Heart right ventricle (tissue), 16 donors: ENCODE measurements at regions not wholly inside any gene's neighbourhood (a gene's known extent, or its start where the extent isn't known, plus 50 kb on each side); places are given as distances from the start of the nearest gene placed in this dataset.

Experiments
- ATAC-seq, 8 donors: fragments of 200-7000 bp; cut with Tn5 transposase; one replicate each; pipeline ENCODE4 v1.9.1; 2020; ENCODE audit warnings: mild to moderate bottlenecking in 8 of 8, moderate library complexity in 8 of 8, moderate number of reproducible peaks in 1 of 8
- DNase-seq, 2 donors: peaks; one replicate each; pipeline ENCODE4 v3.0.0-alpha.2; 2020
- H3K27ac ChIP-seq, 10 donors: fragments of 200-600 bp; sonication (generic) in 2 of 10; one replicate each; pipeline versions ENCODE4 v1.5.0 to v1.8.0; 2020 to 2022; ENCODE audit warnings: mild to moderate bottlenecking in 3 of 10
- H3K27me3 ChIP-seq, 7 donors: fragments of 200-600 bp; one replicate each; pipeline ENCODE4 v1.8.0; 2021 to 2022; ENCODE audit warnings: mild to moderate bottlenecking in 2 of 7
- H3K36me3 ChIP-seq, 9 donors: fragments of 200-600 bp; sonication (generic) in 1 of 9; one replicate each; pipeline versions ENCODE4 v1.5.0 to v1.8.0; 2020 to 2022; ENCODE audit warnings: mild to moderate bottlenecking in 2 of 9
- H3K4me1 ChIP-seq, 9 donors: fragments of 200-600 bp; sonication (generic) in 1 of 9; one replicate each; pipeline versions ENCODE4 v1.5.0 to v1.8.0; 2020 to 2022; ENCODE audit warnings: mild to moderate bottlenecking in 4 of 9
- H3K4me3 ChIP-seq, 10 donors: fragments of 200-600 bp; sonication (generic) in 2 of 10; one replicate each; pipeline versions ENCODE4 v1.5.0 to v1.8.0; 2020 to 2022; ENCODE audit warnings: mild to moderate bottlenecking in 7 of 10, moderate library complexity in 2 of 10
- H3K9me3 ChIP-seq, 11 donors: fragments of 200-600 bp in 10 of 11; sonication (generic) in 2 of 11; one replicate each; pipeline versions ENCODE4 v1.5.0 to v1.8.0; 2013 to 2022; ENCODE audit warnings: mild to moderate bottlenecking in 2 of 11, control low read depth in 1 of 11, moderate library complexity in 1 of 11
- CTCF ChIP-seq, 9 donors: fragments of 200-600 bp; sonication (generic) in 2 of 9; IDR thresholded peaks; one replicate each; pipeline versions ENCODE4 v1.5.0 to v1.8.0; 2021 to 2022; ENCODE audit warnings: antibody characterized with exemption in 9 of 9, mild to moderate bottlenecking in 5 of 9, moderate library complexity in 1 of 9
- WGBS, 2 donors: extraction: QIAGEN DNeasy Blood & Tissue Kit; methylation state at CpG; one replicate each; pipeline ENCODE4 v1.1.7; 2013; ENCODE audit warnings: inconsistent platforms in 1 of 2; 5-methylcytosine and 5-hydroxymethylcytosine counted together
- intact Hi-C, 10 donors: fragments of 100-400 bp; cut with DNase I; formaldehyde crosslinking; loops; one replicate each; pipeline versions ENCODE4 v1.11.1 to v1.14.2; 2022
- donor health status: Arrhythmogenic right ventricular cardiomyopathy.
- donor health status: ischemic (EF 13 %, LVEDD 7.1; RV severe dilation, severe dysfunction).
- donor health status: healthy with polysubstance abuse.
- donor health status: DM: no; HTN: yes; CAD: no.
- donor health status: DM: no; HTN: no; CAD: no.
- donor health status: ischemic (EF 25% LVEDD 6.9; RV normal size, moderate dysfunction).
- donor health status: ischemic (EF 25% LVEDD 5.7; RV mildly dilated, moderate dysfunction).
- donor health status: healthy.
- donor health status: DM: yes; HTN: yes; CAD: no.
- donor health status: Ischemic cardiomyopathy.
- donor health status: ischemic (EF 35%, LVEDD 5.7; RV mildly dilated, moderate dysfunction).
- donor health status: nonischemic (EF 11% LVEDD 7.7; RV severe dilation, severe dysfunction).
- donor health status: DM: yes; HTN: yes; CAD: no.
- donor health status: PGD.
- donor health status: ischemic (EF 29% LVEDD 5.4; RV normal size, mild dysfunction).
- donor health status: nonischemic (EF 23%, LVEDD 6.1; RV moderate dilation, normal function).

- TF ChIP-seq CTCF (IDR thresholded peaks at IDR 0.05): no peak
- peaks cover 0 to 5% (median 0%) of the 10 kb centered on the region in 11 donors for H3K9me3 ChIP-seq
- intact Hi-C loops: no loop called here
- DNase-seq (no peak), ATAC-seq (no peak)
- H3K4me3 ChIP-seq: no peak overlapping the region
- WGBS, 2 donors: 59 to 64% methylated on average over 3 of the region's 3 CpGs
- no peaks in the 10 kb centered on the region for H3K27me3 ChIP-seq
- H3K36me3 ChIP-seq: no peaks in the 10 kb centered on the region
- no peaks in the 10 kb centered on the region for H3K4me1 ChIP-seq
- H3K27ac ChIP-seq: no peak overlapping the region
These were observed 135.0 kb downstream of the TAF11L14 start for GRCh38 chr5:17769277-17769676.

GRCh38 chr5:17772232-17772631, 138.0 kb downstream of the TAF11L14 start:
- no peak for ATAC-seq
- H3K36me3 ChIP-seq: no peaks in the 10 kb centered on the region
- WGBS, 2 donors: 85 to 90% methylated on average over 6 of the region's 6 CpGs
- no peak overlapping the region for H3K4me3 ChIP-seq
- no peak overlapping the region for H3K27ac ChIP-seq
- no peaks in the 10 kb centered on the region for H3K4me1 ChIP-seq
- DNase-seq: no peak
- peaks cover 0 to 8% (median 0%) of the 10 kb centered on the region in 11 donors for H3K9me3 ChIP-seq
- no peaks in the 10 kb centered on the region for H3K27me3 ChIP-seq
- intact Hi-C loops: no loop called here
- TF ChIP-seq CTCF (IDR thresholded peaks at IDR 0.05): no peak

GRCh38 chr5:17785774-17786173, 151.5 kb downstream of the TAF11L14 start:
- 75 to 82% methylated on average over 1 of the region's 1 CpG for WGBS, 2 donors
- intact Hi-C loops: no loop called here
- H3K9me3 ChIP-seq: no peaks in the 10 kb centered on the region
- no peak overlapping the region for H3K4me3 ChIP-seq
- H3K27me3 ChIP-seq: no peaks in the 10 kb centered on the region
- no peak for TF ChIP-seq CTCF (IDR thresholded peaks at IDR 0.05)
- no peaks in the 10 kb centered on the region for H3K36me3 ChIP-seq
- ATAC-seq: no peak
- H3K27ac ChIP-seq: no peak overlapping the region
- H3K4me1 ChIP-seq: no peaks in the 10 kb centered on the region
- DNase-seq: no peak

GRCh38 chr5:17788351-17788750, 154.1 kb downstream of the TAF11L14 start:
- Histone ChIP-seq H3K4me1 (no peaks in the 10 kb centered on the region), H3K27ac (no peak overlapping the region), H3K36me3 (no peaks in the 10 kb centered on the region), H3K27me3 (no peaks in the 10 kb centered on the region), H3K9me3 (peaks cover 0 to 4% (median 0%) of the 10 kb centered on the region in 11 donors), H3K4me3 (no peak overlapping the region)
- intact Hi-C loops: no loop called here
- no peak for DNase-seq
- no peak for TF ChIP-seq CTCF (IDR thresholded peaks at IDR 0.05)
- ATAC-seq: no peak

GRCh38 chr5:17794201-17794600, 159.9 kb downstream of the TAF11L14 start:
- Histone ChIP-seq H3K9me3 (peaks cover 0 to 4% (median 0%) of the 10 kb centered on the region in 11 donors), H3K4me3 (no peak overlapping the region), H3K4me1 (no peaks in the 10 kb centered on the region), H3K27ac (no peak overlapping the region), H3K36me3 (no peaks in the 10 kb centered on the region), H3K27me3 (no peaks in the 10 kb centered on the region)
- 85 to 91% methylated on average over 3 of the region's 3 CpGs for WGBS, 2 donors
- intact Hi-C loops: no loop called here
- ATAC-seq (no peak), DNase-seq (no peak)
- TF ChIP-seq CTCF (IDR thresholded peaks at IDR 0.05): no peak
